Esophagus muscularis mucosa (tissue), 4 donors: ENCODE measurements at regions not wholly inside any gene's neighbourhood (a gene's known extent, or its start where the extent isn't known, plus 50 kb on each side); places are given as distances from the start of the nearest gene placed in this dataset.
"Not testable (repeated sequence)": the region's sequence is repeated elsewhere in the genome, so short reads cannot be mapped to it uniquely, and the experiment has no call there.

ENCODE experiments used
- DNase-seq: peaks from one replicate; pipeline ENCODE4 v3.0.0-alpha.2; 2017; ENCODE audit errors: extremely low spot score
- H3K27ac ChIP-seq, 4 donors: fragments of 200-600 bp; sonication (generic); replicated peaks in 1 of 4; 1 replicate in 3 of 4; 2 replicates in 1 of 4; pipeline ENCODE4 v1.5.1; 2016 to 2019; ENCODE audit warnings: mild to moderate bottlenecking in 1 of 4
- H3K27me3 ChIP-seq, 4 donors: fragments of 200-600 bp; sonication (generic); one replicate each; pipeline versions ENCODE4 v1.5.1 to v1.6.0; 2016 to 2019
- H3K36me3 ChIP-seq, 4 donors: fragments of 200-600 bp; sonication (generic); one replicate each; pipeline ENCODE4 v1.5.1; 2016 to 2019
- H3K4me1 ChIP-seq, 4 donors: fragments of 200-600 bp; sonication (generic); one replicate each; pipeline ENCODE4 v1.5.1; 2016 to 2019
- H3K4me3 ChIP-seq, 4 donors: fragments of 200-600 bp; sonication (generic); 1 replicate in 2 of 4; 2 replicates in 2 of 4; pipeline ENCODE4 v1.5.1; 2016 to 2019; ENCODE audit warnings: mild to moderate bottlenecking in 4 of 4, moderate library complexity in 1 of 4
- H3K9me3 ChIP-seq, 4 donors: fragments of 200-600 bp; sonication (generic); 1 replicate in 3 of 4; 2 replicates in 1 of 4; pipeline ENCODE4 v1.5.1; 2016 to 2019
- CTCF ChIP-seq, 3 experiments: fragments of 200-600 bp in 2 of 3; fragments of 450-650 bp in 1 of 3; sonication (generic) in 2 of 3; IDR thresholded peaks; one replicate each; pipeline ENCODE4 v1.5.1; 2017 to 2019; ENCODE audit warnings: antibody characterized with exemption in 3 of 3, mild to moderate bottlenecking in 2 of 3, moderate library complexity in 1 of 3
- EP300 ChIP-seq: sonication (generic); formaldehyde crosslinking; IDR thresholded peaks from one replicate; pipeline ENCODE4 v1.6.1; 2017; ENCODE audit warnings: antibody characterized with exemption
- POLR2A ChIP-seq: fragments of 450-650 bp; IDR thresholded peaks from one replicate; pipeline ENCODE4 v1.6.1; 2017; ENCODE audit warnings: antibody characterized with exemption, moderate library complexity, mild to moderate bottlenecking, low read depth
- POLR2AphosphoS5 ChIP-seq, 2 donors: sonication (generic); formaldehyde crosslinking; IDR thresholded peaks; one replicate each; pipeline ENCODE4 v1.6.1; 2017; ENCODE audit warnings: antibody characterized with exemption in 2 of 2
- WGBS: methylation state at CpG from one replicate; pipeline ENCODE4 v1.1.5; 2018; 5-methylcytosine and 5-hydroxymethylcytosine counted together
- intact Hi-C: fragments of 100-400 bp; cut with DNase I; formaldehyde crosslinking; loops from one replicate; pipeline ENCODE4 v1.15.1; 2023

- intact Hi-C loops = no loop called here
- no peak overlapping the region for H3K27ac ChIP-seq
- H3K4me3 ChIP-seq = no peak overlapping the region
- H3K36me3 ChIP-seq = no peaks in the 10 kb centered on the region
- TF ChIP-seq CTCF (IDR thresholded peaks at IDR 0.05) = no peak
- no peak for TF ChIP-seq POLR2A
- TF ChIP-seq POLR2AphosphoS5 (IDR thresholded peaks at IDR 0.05) = no peak
- no peak for TF ChIP-seq EP300
- no peaks in the 10 kb centered on the region for H3K4me1 ChIP-seq
- 73% methylated on average over 3 of the region's 3 CpGs for WGBS
- no peak for DNase-seq
- no peaks in the 10 kb centered on the region for H3K9me3 ChIP-seq
- H3K27me3 ChIP-seq = no peaks in the 10 kb centered on the region
Measured at GRCh38 chr12:86950444-86950843, 694.3 kb upstream of the MGAT4C start.

- Histone ChIP-seq H3K4me1 (no peaks in the 10 kb centered on the region), H3K36me3 (no peaks in the 10 kb centered on the region), H3K27ac (no peak overlapping the region), H3K9me3 (no peaks in the 10 kb centered on the region), H3K4me3 (no peak overlapping the region), H3K27me3 (no peaks in the 10 kb centered on the region)
- intact Hi-C loops = no loop called here
- WGBS = 15% methylated on average over 1 of the region's 1 CpG
- no peak for TF ChIP-seq CTCF (IDR thresholded peaks at IDR 0.05)
- TF ChIP-seq POLR2A = no peak
- TF ChIP-seq POLR2AphosphoS5 (IDR thresholded peaks at IDR 0.05) = no peak
- TF ChIP-seq EP300 = no peak
- DNase-seq = no peak
Measured at GRCh38 chr12:86950043-86950442, 693.9 kb upstream of the MGAT4C start.

GRCh38 chr12:86948851-86949250 is 692.7 kb upstream of the MGAT4C start:
- DNase-seq = no peak
- no peaks in the 10 kb centered on the region for H3K27me3 ChIP-seq
- H3K36me3 ChIP-seq = no peaks in the 10 kb centered on the region
- no peaks in the 10 kb centered on the region for H3K4me1 ChIP-seq
- no peak overlapping the region for H3K4me3 ChIP-seq
- TF ChIP-seq EP300 = no peak
- TF ChIP-seq CTCF (IDR thresholded peaks at IDR 0.05) = no peak
- no peak overlapping the region for H3K27ac ChIP-seq
- intact Hi-C loops = no loop called here
- no peaks in the 10 kb centered on the region for H3K9me3 ChIP-seq
- WGBS = 89% methylated on average over 1 of the region's 1 CpG

GRCh38 chr12:86945685-86946196 is 689.5 kb upstream of the MGAT4C start:
- Histone ChIP-seq H3K27ac (no peak overlapping the region), H3K9me3 (no peaks in the 10 kb centered on the region), H3K27me3 (no peaks in the 10 kb centered on the region), H3K4me3 (no peak overlapping the region), H3K4me1 (no peaks in the 10 kb centered on the region), H3K36me3 (no peaks in the 10 kb centered on the region)
- WGBS = 53% methylated on average over 1 of the region's 1 CpG
- TF ChIP-seq CTCF (IDR thresholded peaks at IDR 0.05) (no peak), POLR2A (no peak), EP300 (no peak), POLR2AphosphoS5 (IDR thresholded peaks at IDR 0.05) (no peak)
- DNase-seq = no peak
- intact Hi-C loops = no loop called here

GRCh38 chr12:86944197-86944819 is 688.1 kb upstream of the MGAT4C start:
- H3K27me3 ChIP-seq, H3K4me3 ChIP-seq, H3K27ac ChIP-seq, intact Hi-C loops, H3K9me3 ChIP-seq, H3K4me1 ChIP-seq, H3K36me3 ChIP-seq, DNase-seq: not testable (repeated sequence)
- WGBS = 83% methylated on average over 3 of the region's 3 CpGs
